Thoracic aorta (tissue), 2 donors: ENCODE measurements at regions not wholly inside any gene's neighbourhood (a gene's known extent, or its start where the extent isn't known, plus 50 kb on each side); places are given as distances from the start of the nearest gene placed in this dataset.

ENCODE experiments used
- ATAC-seq: fragments of 150-250 bp; one replicate; pipeline ENCODE4 v1.8.0; 2017; ENCODE audit warnings: low read depth; ENCODE audit not compliant: insufficient number of reproducible peaks, low FRiP score
- DNase-seq: peaks from one replicate; pipeline ENCODE4 v3.0.0-alpha.2; 2020; ENCODE audit warnings: low spot score
- H3K27ac ChIP-seq, 2 donors: fragments of 200-600 bp; sonication (generic); 1 replicate in 1 of 2; 2 replicates in 1 of 2; pipeline ENCODE4 v1.5.1; 2016; ENCODE audit warnings: mild to moderate bottlenecking in 2 of 2, moderate library complexity in 2 of 2
- H3K27me3 ChIP-seq: fragments of 200-600 bp; sonication (generic); replicated peaks from 2 replicates; pipeline ENCODE4 v1.6.0; 2016; ENCODE audit warnings: mild to moderate bottlenecking; ENCODE audit not compliant: insufficient read depth
- H3K36me3 ChIP-seq: fragments of 200-600 bp; sonication (generic); one replicate; pipeline ENCODE4 v1.5.1; 2016
- H3K4me1 ChIP-seq, 2 donors: fragments of 200-600 bp; sonication (generic); 1 replicate in 1 of 2; 2 replicates in 1 of 2; pipeline versions ENCODE4 v1.5.1 to v1.6.0; 2016; ENCODE audit warnings: low read depth in 2 of 2, mild to moderate bottlenecking in 1 of 2; ENCODE audit not compliant: control insufficient read depth in 1 of 2
- H3K4me3 ChIP-seq: fragments of 200-600 bp; sonication (generic); 2 replicates; pipeline ENCODE4 v1.5.1; 2016; ENCODE audit warnings: mild to moderate bottlenecking
- H3K9me3 ChIP-seq: fragments of 200-600 bp; sonication (generic); 2 replicates; pipeline ENCODE4 v1.5.1; 2016
- TF ChIP-seq, protein P1 (sequence below): fragments of 200-600 bp; sonication (generic); IDR thresholded peaks from one replicate; pipeline ENCODE4 v1.5.1; 2019; ENCODE audit warnings: antibody characterized with exemption

DNA sequence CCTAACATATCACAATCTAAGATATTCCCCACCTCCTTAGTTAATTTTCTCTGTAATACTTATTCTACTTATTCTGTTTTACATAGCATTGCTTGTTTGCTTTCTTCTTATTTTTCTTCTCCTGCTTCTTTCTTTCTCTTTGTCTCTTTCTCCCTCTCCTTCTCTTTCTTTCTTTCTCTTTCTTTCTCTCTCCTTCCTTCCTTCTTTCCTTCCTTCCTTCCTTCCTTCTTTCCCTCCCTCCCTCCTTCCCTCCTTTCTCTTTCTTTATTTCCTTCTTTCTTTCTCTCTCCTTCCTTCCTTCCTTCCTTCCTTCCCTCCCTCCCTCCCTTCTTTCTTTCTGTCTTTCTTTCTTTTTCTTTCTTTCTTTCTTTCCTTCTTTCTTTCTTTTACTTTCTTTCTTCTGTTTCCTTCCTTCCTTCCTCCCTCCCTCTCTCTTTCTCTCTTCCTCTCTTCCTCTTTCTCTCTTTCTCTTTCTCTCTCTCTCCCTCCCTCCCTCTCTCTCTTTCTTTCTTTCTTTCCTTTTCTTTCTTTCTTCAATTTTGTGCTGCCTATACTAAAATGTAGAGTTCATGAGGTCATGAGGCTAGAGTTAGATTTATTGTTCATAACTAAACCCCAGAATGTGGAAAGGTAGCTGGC lies 445.4 kb downstream of the GATA3 start:
- H3K9me3 ChIP-seq = no peaks in the 10 kb centered on the region
- TF ChIP-seq, protein P1, sequence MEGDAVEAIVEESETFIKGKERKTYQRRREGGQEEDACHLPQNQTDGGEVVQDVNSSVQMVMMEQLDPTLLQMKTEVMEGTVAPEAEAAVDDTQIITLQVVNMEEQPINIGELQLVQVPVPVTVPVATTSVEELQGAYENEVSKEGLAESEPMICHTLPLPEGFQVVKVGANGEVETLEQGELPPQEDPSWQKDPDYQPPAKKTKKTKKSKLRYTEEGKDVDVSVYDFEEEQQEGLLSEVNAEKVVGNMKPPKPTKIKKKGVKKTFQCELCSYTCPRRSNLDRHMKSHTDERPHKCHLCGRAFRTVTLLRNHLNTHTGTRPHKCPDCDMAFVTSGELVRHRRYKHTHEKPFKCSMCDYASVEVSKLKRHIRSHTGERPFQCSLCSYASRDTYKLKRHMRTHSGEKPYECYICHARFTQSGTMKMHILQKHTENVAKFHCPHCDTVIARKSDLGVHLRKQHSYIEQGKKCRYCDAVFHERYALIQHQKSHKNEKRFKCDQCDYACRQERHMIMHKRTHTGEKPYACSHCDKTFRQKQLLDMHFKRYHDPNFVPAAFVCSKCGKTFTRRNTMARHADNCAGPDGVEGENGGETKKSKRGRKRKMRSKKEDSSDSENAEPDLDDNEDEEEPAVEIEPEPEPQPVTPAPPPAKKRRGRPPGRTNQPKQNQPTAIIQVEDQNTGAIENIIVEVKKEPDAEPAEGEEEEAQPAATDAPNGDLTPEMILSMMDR = no peak
- DNase-seq = no peak
- H3K27ac ChIP-seq = no peak overlapping the region
- H3K27me3 ChIP-seq = no peaks in the 10 kb centered on the region
- H3K36me3 ChIP-seq = no peaks in the 10 kb centered on the region
- no peak overlapping the region for H3K4me3 ChIP-seq
- ATAC-seq = no peak
- H3K4me1 ChIP-seq = no peaks in the 10 kb centered on the region

DNA sequence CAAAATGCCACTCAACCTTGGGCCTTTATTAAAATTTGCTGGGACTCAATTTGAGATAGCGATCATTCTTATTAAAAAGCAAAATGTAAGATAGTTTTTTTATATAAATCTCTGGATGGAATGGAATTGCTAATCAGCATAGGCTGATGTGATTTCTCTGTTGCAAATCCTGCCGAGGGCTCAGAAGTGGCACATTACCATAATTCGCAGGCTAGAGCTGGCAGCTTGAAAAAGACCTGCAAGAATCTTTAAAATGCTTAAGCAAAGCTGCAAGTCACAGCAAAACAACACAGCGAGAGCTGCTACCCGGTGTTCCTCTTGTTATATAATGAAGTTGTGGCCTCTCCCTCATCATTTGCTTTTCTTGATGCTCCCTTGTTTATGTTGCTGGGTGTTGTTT lies 448.1 kb downstream of the GATA3 start:
- ATAC-seq (no peak), DNase-seq (no peak)
- Histone ChIP-seq H3K36me3 (no peaks in the 10 kb centered on the region), H3K4me3 (no peak overlapping the region), H3K4me1 (no peaks in the 10 kb centered on the region), H3K27me3 (no peaks in the 10 kb centered on the region), H3K9me3 (no peaks in the 10 kb centered on the region), H3K27ac (no peak overlapping the region)
- TF ChIP-seq, protein P1 = no peak

DNA sequence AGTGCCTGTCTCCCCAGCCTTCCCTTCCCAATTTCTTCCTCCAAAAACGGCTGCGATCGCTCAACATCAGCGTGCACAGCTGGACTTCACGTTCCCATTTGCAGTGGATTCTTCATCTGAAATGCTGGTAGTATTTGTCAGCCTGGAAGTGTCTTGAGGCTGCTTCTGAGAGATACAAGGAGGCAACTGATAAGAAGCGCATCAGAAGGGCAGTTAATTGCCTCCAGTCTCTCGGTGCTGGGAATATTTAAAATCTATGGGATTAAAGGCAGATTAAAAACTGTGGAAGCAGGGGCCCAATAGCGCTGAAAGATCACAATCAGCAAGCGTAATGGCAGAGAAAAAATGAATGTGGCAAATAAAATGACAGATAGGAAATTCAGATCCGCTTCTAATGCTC lies 450.0 kb downstream of the GATA3 start:
- no peak for DNase-seq
- Histone ChIP-seq H3K4me3 (no peak overlapping the region), H3K36me3 (no peaks in the 10 kb centered on the region), H3K27me3 (no peaks in the 10 kb centered on the region), H3K27ac (no peak overlapping the region), H3K4me1 (no peaks in the 10 kb centered on the region), H3K9me3 (no peaks in the 10 kb centered on the region)
- TF ChIP-seq, protein P1 = no peak
- no peak for ATAC-seq

DNA sequence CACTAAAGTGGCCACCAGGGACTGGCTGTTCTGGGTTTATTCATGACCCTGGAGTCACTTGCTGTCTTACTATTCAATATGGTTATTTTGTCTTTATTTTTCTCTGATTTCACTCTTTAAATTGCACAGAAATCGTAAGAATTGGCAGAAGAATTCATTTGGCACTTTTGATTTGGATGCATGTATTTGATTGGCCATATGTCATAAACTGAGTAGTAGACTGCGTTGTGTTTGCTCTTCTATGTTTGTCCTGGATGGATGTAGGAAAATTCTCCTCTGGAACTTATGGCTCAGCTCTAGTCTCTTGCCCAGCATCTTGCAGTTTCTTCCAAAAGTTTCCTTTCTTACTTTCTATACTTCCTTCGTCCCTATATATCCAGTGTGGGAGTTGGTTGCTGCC lies 452.7 kb downstream of the GATA3 start:
- no peak for DNase-seq
- Histone ChIP-seq H3K27me3 (no peaks in the 10 kb centered on the region), H3K4me1 (no peaks in the 10 kb centered on the region), H3K4me3 (no peak overlapping the region), H3K27ac (no peak overlapping the region), H3K9me3 (no peaks in the 10 kb centered on the region), H3K36me3 (no peaks in the 10 kb centered on the region)
- no peak for ATAC-seq
- TF ChIP-seq, protein P1 = no peak

DNA sequence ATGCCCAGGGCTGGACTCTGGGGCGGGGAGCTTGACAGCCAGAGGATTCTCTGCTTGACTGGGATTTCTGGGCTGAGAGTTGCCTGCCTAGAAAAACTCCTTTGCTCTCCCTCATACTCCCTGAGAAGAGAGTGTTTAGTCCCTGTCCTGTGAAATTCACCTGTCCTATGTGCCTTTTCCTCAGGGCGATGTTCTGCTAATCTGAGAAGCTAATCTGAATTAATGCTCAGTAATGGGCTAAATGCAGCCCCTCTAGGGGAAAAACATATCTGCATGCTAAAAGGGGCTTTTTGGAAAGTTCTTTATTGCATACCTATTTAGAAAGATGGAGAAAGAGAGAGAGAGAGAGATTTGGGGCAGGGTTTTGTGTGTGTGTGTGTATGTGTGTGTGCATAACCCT lies 454.4 kb downstream of the GATA3 start:
- Histone ChIP-seq H3K27me3 (no peaks in the 10 kb centered on the region), H3K27ac (no peak overlapping the region), H3K4me1 (no peaks in the 10 kb centered on the region), H3K36me3 (no peaks in the 10 kb centered on the region), H3K9me3 (no peaks in the 10 kb centered on the region), H3K4me3 (no peak overlapping the region)
- ATAC-seq (no peak), DNase-seq (no peak)
- TF ChIP-seq, protein P1 = no peak
